ENCODE measurements at regions not wholly inside any gene's neighbourhood (a gene's known extent, or its start where the extent isn't known, plus 50 kb on each side); places are given as distances from the start of the nearest gene placed in this dataset.

GRCh38 chr16:85523602-85524364 lies 89.3 kb upstream of the GSE1 start:
- H3K27me3 ChIP-seq: no peaks in the 10 kb centered on the region
- 0 to 43% methylated on average over 1 to 18 of the region's 22 CpGs for WGBS, 2 donors
- TF ChIP-seq POLR2A (IDR thresholded peaks at IDR 0.05) (no peak), CTCF (IDR thresholded peaks at IDR 0.05) (no peak)
- peak overlapping the region in 3 of 4 donors; percentile 20 to 31 (median 25) for H3K27ac ChIP-seq
- ATAC-seq (peak; percentile 32), DNase-seq (peak; percentile 58 to 84 (median 76))
- H3K9me3 ChIP-seq: no peaks in the 10 kb centered on the region
- no peaks in the 10 kb centered on the region for H3K36me3 ChIP-seq (replicated peaks in 1 of 2; ENCODE audit: insufficient read depth in 1 of 2, low read depth in 2 of 2)
- intact Hi-C loops (cut with DNase I): no loop called here
- no peak overlapping the region for H3K4me3 ChIP-seq
- H3K4me1 ChIP-seq: peaks cover 53% of the 10 kb centered on the region

GRCh38 chr16:85524365-85524629 lies 88.8 kb upstream of the GSE1 start:
- Histone ChIP-seq H3K4me1 (peaks cover 53% of the 10 kb centered on the region), H3K27me3 (no peaks in the 10 kb centered on the region), H3K27ac (peak overlapping the region in 2 of 4 donors; percentile 20 to 31), H3K9me3 (no peaks in the 10 kb centered on the region), H3K36me3 (replicated peaks in 1 of 2; ENCODE audit: insufficient read depth in 1 of 2, low read depth in 2 of 2) (no peaks in the 10 kb centered on the region), H3K4me3 (no peak overlapping the region)
- 43% methylated on average over 7 of the region's 8 CpGs; no CpG with 5 or more reads in 1 of the 2 donors for WGBS, 2 donors
- ATAC-seq (no peak), DNase-seq (no peak)
- TF ChIP-seq CTCF (IDR thresholded peaks at IDR 0.05): no peak
- no peak for TF ChIP-seq POLR2A (IDR thresholded peaks at IDR 0.05)
- intact Hi-C loops (cut with DNase I): no loop called here

GRCh38 chr16:85524630-85525419 lies 88.3 kb upstream of the GSE1 start:
- Histone ChIP-seq H3K4me3 (no peak overlapping the region), H3K36me3 (replicated peaks in 1 of 2; ENCODE audit: insufficient read depth in 1 of 2, low read depth in 2 of 2) (no peaks in the 10 kb centered on the region), H3K4me1 (peaks cover 52% of the 10 kb centered on the region), H3K27ac (peak overlapping the region in 2 of 4 donors; percentile 20 to 31), H3K9me3 (no peaks in the 10 kb centered on the region), H3K27me3 (no peaks in the 10 kb centered on the region)
- ATAC-seq (no peak), DNase-seq (peak in 3 of 4 donors; percentile 47 to 61 (median 51))
- intact Hi-C loops (cut with DNase I): no loop called here
- TF ChIP-seq CTCF (IDR thresholded peaks at IDR 0.05) (no peak), POLR2A (IDR thresholded peaks at IDR 0.05) (no peak)
- WGBS, 2 donors: 44 to 64% methylated on average over 10 to 29 of the region's 29 CpGs

GRCh38 chr16:85525420-85526184 lies 87.5 kb upstream of the GSE1 start:
- TF ChIP-seq POLR2A (IDR thresholded peaks at IDR 0.05) (no peak), CTCF (IDR thresholded peaks at IDR 0.05) (no peak)
- 83 to 84% methylated on average over 2 to 12 of the region's 12 CpGs for WGBS, 2 donors
- H3K27ac ChIP-seq: no peak overlapping the region
- H3K9me3 ChIP-seq: no peaks in the 10 kb centered on the region
- ATAC-seq (no peak), DNase-seq (no peak)
- H3K4me1 ChIP-seq: peaks cover 44% of the 10 kb centered on the region
- no peaks in the 10 kb centered on the region for H3K27me3 ChIP-seq
- intact Hi-C loops (cut with DNase I): no loop called here
- H3K36me3 ChIP-seq (replicated peaks in 1 of 2; ENCODE audit: insufficient read depth in 1 of 2, low read depth in 2 of 2): no peaks in the 10 kb centered on the region
- no peak overlapping the region for H3K4me3 ChIP-seq

Data from body of pancreas (tissue), 4 donors.